ENCODE measurements at regions not wholly inside any gene's neighbourhood (a gene's known extent, or its start where the extent isn't known, plus 50 kb on each side); places are given as distances from the start of the nearest gene placed in this dataset.

DNA sequence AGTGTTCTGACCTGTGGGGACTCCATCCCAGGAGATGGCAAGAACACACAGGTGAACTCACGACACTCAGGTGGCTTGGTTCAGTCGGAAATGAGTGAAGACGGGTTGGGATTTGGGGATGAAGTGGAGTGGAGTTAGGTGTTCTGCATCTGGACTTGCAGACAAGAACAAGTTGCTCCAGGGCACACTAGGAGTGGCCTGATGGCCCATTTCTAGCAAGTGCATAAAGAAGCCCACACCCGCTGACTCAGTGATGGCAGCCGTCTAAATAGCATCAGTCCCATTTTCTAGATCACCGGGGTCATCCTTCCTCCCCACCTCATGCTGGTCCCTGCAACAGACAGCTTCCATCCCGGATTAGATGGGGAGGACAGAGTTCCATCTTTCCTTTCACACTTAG, 278.4 kb downstream of the C1orf94 start:
- TF ChIP-seq, protein P1, sequence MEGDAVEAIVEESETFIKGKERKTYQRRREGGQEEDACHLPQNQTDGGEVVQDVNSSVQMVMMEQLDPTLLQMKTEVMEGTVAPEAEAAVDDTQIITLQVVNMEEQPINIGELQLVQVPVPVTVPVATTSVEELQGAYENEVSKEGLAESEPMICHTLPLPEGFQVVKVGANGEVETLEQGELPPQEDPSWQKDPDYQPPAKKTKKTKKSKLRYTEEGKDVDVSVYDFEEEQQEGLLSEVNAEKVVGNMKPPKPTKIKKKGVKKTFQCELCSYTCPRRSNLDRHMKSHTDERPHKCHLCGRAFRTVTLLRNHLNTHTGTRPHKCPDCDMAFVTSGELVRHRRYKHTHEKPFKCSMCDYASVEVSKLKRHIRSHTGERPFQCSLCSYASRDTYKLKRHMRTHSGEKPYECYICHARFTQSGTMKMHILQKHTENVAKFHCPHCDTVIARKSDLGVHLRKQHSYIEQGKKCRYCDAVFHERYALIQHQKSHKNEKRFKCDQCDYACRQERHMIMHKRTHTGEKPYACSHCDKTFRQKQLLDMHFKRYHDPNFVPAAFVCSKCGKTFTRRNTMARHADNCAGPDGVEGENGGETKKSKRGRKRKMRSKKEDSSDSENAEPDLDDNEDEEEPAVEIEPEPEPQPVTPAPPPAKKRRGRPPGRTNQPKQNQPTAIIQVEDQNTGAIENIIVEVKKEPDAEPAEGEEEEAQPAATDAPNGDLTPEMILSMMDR (conservative IDR thresholded peaks at IDR 0.05; ENCODE audit: low read depth, low read length), result no peak
- no peak for DNase-seq (ENCODE audit: low read depth)
- H3K4me3 ChIP-seq (ENCODE audit: low read length), result no peak overlapping the region

DNA sequence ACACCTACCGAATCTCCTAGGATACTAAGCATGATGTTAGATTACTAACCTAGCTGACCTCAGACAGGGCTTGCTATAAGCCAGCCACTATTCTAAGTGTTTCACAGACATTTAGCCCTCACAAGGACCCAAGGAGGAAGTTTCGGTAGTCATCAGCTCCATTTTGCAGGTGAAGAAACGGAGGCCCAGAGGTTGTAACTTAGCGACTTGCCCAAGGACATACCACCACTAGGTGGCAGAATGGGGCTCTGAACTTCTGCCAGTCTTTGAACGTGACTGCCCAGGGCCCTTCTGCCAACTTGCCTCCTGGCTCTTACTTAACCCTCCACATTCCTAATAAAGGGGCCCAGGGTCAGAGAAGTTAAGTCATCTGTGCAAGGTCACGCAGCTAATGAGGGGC, 283.5 kb downstream of the C1orf94 start:
- H3K4me3 ChIP-seq (ENCODE audit: low read length), result no peak overlapping the region
- DNase-seq (ENCODE audit: low read depth), result no peak
- TF ChIP-seq, protein P1 (conservative IDR thresholded peaks at IDR 0.05; ENCODE audit: low read depth, low read length), result no peak

DNA sequence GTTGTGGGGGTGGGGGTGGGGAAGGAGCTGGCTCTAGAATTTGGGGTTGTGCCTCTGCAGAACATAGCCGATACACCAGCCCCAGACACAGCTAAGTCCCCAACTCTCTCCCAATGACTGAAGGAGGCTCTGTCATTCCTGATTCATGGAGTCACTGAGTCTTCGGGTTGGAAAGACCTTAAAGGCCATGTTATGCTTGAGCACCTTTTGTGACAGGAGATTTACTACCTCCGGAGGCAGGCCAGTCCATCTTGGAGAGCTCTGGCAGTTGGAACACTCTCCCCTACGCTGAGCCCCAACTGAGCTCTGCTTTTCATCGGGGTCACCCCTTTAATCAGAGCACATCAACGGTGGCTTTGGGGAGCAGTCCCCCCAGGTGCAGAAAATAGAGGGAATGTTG, 284.4 kb upstream of the GJB5 start:
- H3K4me3 ChIP-seq (ENCODE audit: low read length), result no peak overlapping the region
- TF ChIP-seq, protein P1 (conservative IDR thresholded peaks at IDR 0.05; ENCODE audit: low read depth, low read length), result no peak
- no peak for DNase-seq (ENCODE audit: low read depth)

DNA sequence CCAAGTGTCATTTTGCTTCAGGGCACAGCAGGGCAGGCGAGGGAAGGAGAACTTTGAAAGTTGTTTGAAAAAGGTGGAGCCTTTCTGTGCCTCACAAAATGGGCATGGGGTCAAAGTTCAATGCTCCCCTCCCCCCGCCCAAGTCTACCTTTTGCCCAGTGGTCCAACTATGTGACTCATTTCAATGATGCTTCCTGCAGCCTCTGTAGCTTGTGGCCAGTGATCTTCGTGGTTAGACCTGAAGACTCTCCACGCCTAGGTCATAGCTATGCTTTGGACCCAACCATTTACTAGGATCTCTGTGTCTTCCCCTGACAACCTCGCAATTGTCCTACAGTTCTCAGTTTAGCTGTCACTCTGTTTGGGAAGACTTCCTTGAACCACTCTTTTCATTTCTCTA, 280.3 kb upstream of the GJB5 start:
- TF ChIP-seq, protein P1 (conservative IDR thresholded peaks at IDR 0.05; ENCODE audit: low read depth, low read length), result no peak
- no peak for DNase-seq (ENCODE audit: low read depth)
- H3K4me3 ChIP-seq (ENCODE audit: low read length), result no peak overlapping the region

DNA sequence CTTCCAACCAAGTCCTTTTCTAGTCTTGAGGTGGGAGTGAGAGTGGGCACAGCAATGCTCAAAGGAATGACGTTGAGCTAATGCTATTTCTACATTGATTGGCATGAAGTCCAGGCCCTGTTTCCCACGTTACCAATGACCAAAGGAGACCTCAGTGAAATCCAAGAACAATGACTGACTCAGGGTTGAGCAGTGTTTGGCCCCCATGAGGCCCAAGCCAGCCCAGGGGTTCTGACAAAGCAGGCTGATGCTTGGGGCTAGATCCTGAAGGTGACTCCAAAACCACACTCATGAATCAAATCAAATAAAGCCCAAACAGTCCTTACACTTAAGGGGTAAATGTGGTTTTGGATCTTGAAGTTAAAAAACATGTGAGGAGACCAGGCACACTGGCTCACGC, 278.5 kb upstream of the GJB5 start:
- TF ChIP-seq, protein P1 (conservative IDR thresholded peaks at IDR 0.05; ENCODE audit: low read depth, low read length), result no peak
- H3K4me3 ChIP-seq (ENCODE audit: low read length), result no peak overlapping the region
- no peak for DNase-seq (ENCODE audit: low read depth)

DNA sequence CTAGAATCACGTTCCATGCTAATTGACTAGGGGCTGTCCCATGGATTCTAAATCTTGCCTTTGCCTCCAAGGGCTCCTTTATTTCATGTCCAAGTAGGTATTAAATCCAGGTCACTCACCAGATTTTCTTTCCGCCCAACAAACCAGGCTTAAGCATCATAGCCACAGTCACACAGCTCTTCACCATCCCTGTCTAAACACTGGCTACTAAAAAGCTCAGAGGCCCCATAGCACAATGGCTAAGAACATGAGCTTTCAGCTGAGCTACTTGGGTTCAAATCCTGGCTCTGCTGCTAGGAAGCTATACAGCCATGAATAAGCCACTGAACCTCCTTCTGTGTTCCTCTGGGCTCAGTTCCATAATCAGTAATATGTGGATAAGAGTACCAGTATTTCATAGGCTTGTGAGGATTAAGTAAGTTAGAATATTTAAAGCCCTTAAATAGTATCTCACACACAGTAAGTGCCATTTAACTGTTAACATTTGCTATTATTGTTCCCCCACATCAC, 277.2 kb upstream of the GJB5 start:
- no peak for DNase-seq (ENCODE audit: low read depth)

DNA sequence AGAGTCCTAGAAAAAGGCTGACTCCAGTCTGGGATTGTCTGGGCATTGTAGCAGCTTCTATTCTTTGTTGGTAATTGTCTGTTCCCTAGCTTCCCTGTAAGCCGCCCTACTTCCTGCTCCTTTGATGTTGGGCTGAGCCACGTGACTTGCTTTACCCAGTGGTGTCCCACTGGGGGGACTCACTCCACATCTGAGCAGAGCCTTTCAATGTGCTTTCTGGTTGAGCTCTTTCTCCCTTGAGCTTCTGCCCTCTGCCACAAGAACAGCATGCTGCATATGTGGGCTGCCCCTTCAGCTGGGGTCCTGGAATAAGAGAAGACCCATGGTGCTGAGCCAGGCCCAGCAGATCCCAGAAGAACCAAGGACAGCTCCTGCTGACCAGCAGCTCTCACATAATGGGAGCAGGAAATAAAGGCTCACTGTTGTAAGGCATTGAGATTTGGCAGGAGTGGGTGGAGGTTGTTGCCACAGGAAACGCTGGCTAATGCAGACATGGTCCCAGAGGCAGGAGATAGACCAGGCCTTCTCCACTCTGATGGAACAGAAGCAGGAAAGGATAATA, 276.3 kb upstream of the GJB5 start:
- DNase-seq (ENCODE audit: low read depth), result no peak
- no peak overlapping the region for H3K4me3 ChIP-seq (ENCODE audit: low read length)
- TF ChIP-seq, protein P1 (conservative IDR thresholded peaks at IDR 0.05; ENCODE audit: low read depth, low read length), result no peak

More for the DNA sequence above, 277.2 kb upstream of the GJB5 start:
- no peak overlapping the region for H3K4me3 ChIP-seq (ENCODE audit: low read length)
- TF ChIP-seq, protein P1 (conservative IDR thresholded peaks at IDR 0.05; ENCODE audit: low read depth, low read length), result no peak
